Neutrophil (primary cell): ENCODE measurements at regions not wholly inside any gene's neighbourhood (a gene's known extent, or its start where the extent isn't known, plus 50 kb on each side); places are given as distances from the start of the nearest gene placed in this dataset.

Experiments used
- H3K27ac ChIP-seq: fragments of 200-600 bp; sonication (generic); 2 replicates; pipeline ENCODE4 v1.5.1; 2016; ENCODE audit warnings: mild to moderate bottlenecking, moderate library complexity
- H3K27me3 ChIP-seq: fragments of 200-600 bp; sonication (generic); 2 replicates; pipeline ENCODE4 v1.6.0; 2016; ENCODE audit warnings: mild to moderate bottlenecking
- H3K36me3 ChIP-seq: fragments of 200-600 bp; sonication (generic); 2 replicates; pipeline ENCODE4 v1.5.1; 2017
- H3K4me1 ChIP-seq, 2 experiments: fragments of 200-600 bp in 1 of 2; sonication (generic) in 1 of 2; 1 replicate in 1 of 2; 2 replicates in 1 of 2; pipeline versions ENCODE4 v1.5.1 to v1.6.1; 2013 to 2016; ENCODE audit warnings: low read depth in 1 of 2, low read length in 1 of 2, mild to moderate bottlenecking in 1 of 2, moderate library complexity in 1 of 2; ENCODE audit not compliant: control insufficient read depth in 1 of 2, insufficient read depth in 1 of 2
- H3K4me3 ChIP-seq, 2 experiments: fragments of 200-600 bp in 1 of 2; sonication (generic) in 1 of 2; 1 replicate in 1 of 2; 2 replicates in 1 of 2; pipeline ENCODE4 v1.5.1; 2013 to 2016; ENCODE audit warnings: low read depth in 1 of 2, low read length in 1 of 2, mild to moderate bottlenecking in 1 of 2, moderate library complexity in 1 of 2
- H3K9me3 ChIP-seq: fragments of 200-600 bp; sonication (generic); 2 replicates; pipeline ENCODE4 v1.5.1; 2016
- CTCF ChIP-seq: fragments of 200-600 bp; sonication (generic); IDR thresholded peaks from 2 replicates; pipeline ENCODE4 v1.5.1; 2016; ENCODE audit warnings: antibody characterized with exemption

DNA sequence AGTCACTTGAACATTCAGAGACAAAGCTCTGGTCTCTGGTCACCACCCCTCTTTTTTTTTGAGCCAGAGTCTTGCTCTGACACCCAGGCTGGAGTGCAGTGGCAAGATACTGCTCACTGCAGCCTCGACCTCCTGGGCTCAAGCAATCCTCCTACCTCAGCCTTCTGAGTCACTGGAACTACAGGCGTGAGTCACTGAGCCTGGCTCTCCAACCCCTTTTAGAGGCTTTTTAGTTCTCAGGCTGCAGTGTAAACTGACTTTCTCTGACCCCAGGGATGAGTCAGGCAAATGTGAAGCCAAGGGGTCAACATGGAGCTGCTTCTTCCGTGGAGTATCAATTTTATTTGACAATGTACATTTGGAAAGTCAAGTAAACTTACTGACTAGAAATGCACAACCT, 229.2 kb downstream of the PTTG2 start:
- no peaks in the 10 kb centered on the region for H3K27me3 ChIP-seq
- no peaks in the 10 kb centered on the region for H3K9me3 ChIP-seq
- no peak overlapping the region for H3K4me3 ChIP-seq
- no peak for TF ChIP-seq CTCF
- H3K27ac ChIP-seq, result no peak overlapping the region
- H3K36me3 ChIP-seq, result no peaks in the 10 kb centered on the region
- H3K4me1 ChIP-seq, result no peaks in the 10 kb centered on the region

DNA sequence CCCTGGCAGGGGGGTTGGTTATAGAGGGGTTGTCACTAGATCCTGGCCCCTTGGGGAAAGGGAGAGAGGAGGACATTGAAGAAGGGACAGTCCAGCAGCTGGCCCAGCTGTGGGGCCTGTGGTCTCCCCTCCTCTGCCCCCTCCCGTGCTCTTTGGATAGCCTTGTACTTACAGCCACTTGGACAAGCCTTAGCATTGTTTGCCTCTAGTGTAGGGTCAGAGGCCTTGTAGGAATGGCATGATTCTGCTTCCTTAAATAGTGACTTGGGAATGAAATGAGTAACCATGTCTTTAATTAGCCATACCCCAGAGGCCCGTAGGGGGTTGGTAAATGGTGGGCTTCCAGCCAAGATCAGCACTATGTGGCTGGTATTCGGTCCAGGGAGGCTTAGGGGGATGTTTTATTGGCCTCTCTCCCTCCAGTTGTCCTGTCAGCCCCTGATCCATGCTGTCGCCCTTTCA, 230.6 kb downstream of the PTTG2 start:
- Histone ChIP-seq H3K36me3 (no peaks in the 10 kb centered on the region), H3K4me3 (no peak overlapping the region), H3K27ac (no peak overlapping the region), H3K4me1 (no peaks in the 10 kb centered on the region), H3K27me3 (no peaks in the 10 kb centered on the region), H3K9me3 (no peaks in the 10 kb centered on the region)
- no peak for TF ChIP-seq CTCF

DNA sequence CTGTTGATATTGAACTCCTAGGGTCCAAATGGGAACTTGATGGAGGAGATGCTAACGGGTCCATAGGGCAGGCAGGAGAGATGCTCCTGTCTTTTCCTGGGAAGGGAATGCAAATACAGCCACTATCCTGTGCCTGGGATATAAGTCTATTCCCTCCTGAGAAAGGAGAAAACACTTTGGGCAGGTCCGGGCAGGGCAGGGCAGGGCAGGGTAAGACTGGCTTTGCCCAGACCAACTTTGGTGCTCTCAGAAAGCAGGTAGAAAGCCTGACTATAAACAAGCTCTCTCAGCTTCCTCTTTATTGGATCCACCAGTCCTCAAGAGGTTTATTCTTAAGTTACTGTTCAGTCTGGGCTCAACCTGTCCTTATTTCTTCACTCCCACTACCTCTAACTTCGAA, 232.3 kb downstream of the PTTG2 start:
- Histone ChIP-seq H3K27ac (no peak overlapping the region), H3K9me3 (no peaks in the 10 kb centered on the region), H3K27me3 (no peaks in the 10 kb centered on the region), H3K4me3 (no peak overlapping the region), H3K4me1 (no peaks in the 10 kb centered on the region), H3K36me3 (no peaks in the 10 kb centered on the region)
- TF ChIP-seq CTCF, result no peak

GRCh38 chr4:38193236-38193863, 233.2 kb downstream of the PTTG2 start:
- no peaks in the 10 kb centered on the region for H3K9me3 ChIP-seq
- no peaks in the 10 kb centered on the region for H3K4me1 ChIP-seq
- H3K27ac ChIP-seq, result no peak overlapping the region
- no peak overlapping the region for H3K4me3 ChIP-seq
- no peaks in the 10 kb centered on the region for H3K27me3 ChIP-seq
- no peaks in the 10 kb centered on the region for H3K36me3 ChIP-seq
- no peak for TF ChIP-seq CTCF

DNA sequence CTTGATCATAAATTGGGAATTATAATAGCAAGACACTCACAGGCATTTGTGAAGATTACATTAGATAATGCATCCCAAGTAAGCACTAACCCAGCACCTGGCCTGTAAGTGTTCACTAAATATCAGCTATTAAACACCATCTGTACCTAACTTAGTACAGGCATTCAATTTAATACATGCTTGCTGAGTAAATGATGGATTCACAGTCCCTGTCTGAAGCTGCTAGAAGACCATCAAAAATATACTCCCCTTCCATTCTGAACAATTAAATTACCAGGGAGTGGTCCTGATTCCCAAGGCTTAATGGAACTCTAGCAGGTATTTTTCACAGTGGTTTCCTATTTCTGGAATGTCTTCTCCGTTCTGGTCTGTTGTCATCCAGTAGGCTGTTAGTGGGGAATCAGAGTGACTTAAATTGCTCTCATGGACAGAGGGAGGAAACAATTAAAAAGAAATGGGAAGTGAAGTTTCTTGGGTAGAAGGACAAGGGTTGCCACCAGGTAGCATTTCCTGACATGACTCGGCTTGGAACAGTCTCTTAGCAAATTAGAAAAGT, 233.9 kb downstream of the PTTG2 start:
- no peak for TF ChIP-seq CTCF
- Histone ChIP-seq H3K27ac (no peak overlapping the region), H3K4me3 (no peak overlapping the region), H3K27me3 (no peaks in the 10 kb centered on the region), H3K36me3 (no peaks in the 10 kb centered on the region), H3K4me1 (no peaks in the 10 kb centered on the region), H3K9me3 (no peaks in the 10 kb centered on the region)
